HCT116 (cell line): ENCODE measurements at regions not wholly inside any gene's neighbourhood (a gene's known extent, or its start where the extent isn't known, plus 50 kb on each side); places are given as distances from the start of the nearest gene placed in this dataset.

Experiments
- CEBPB ChIP-seq: IDR thresholded peaks from 2 replicates; pipeline ENCODE4 v1.6.1; 2012; ENCODE audit warnings: low read depth
- CTCF ChIP-seq, 3 experiments: fragments of 200-600 bp in 1 of 3; sonication (generic) in 1 of 3; IDR thresholded peaks in 2 of 3; conservative IDR thresholded peaks in 1 of 3; 2 replicates each; pipeline ENCODE4 v1.5.1; 2012 to 2017; ENCODE audit warnings: low read depth in 2 of 3, low read length in 2 of 3, antibody characterized with exemption in 1 of 3, borderline replicate concordance in 1 of 3, control low read depth in 1 of 3, mild to moderate bottlenecking in 1 of 3, mixed read lengths in 1 of 3, mixed run types in 1 of 3, moderate library complexity in 1 of 3; ENCODE audit not compliant: insufficient read depth in 1 of 3

- no peak for TF ChIP-seq CTCF (IDR thresholded peaks at IDR 0.05 in 2 of 3, conservative IDR thresholded peaks at IDR 0.05 in 1 of 3; ENCODE audit: borderline replicate concordance in 1 of 3, insufficient read depth in 1 of 3, low read depth in 2 of 3, low read length in 2 of 3)
- TF ChIP-seq CEBPB, result no peak
Measured at GRCh38 chr12:82055391-82055790, 296.2 kb upstream of the PPFIA2 start.
